Lower leg skin (tissue), 4 donors: ENCODE measurements at regions not wholly inside any gene's neighbourhood (a gene's known extent, or its start where the extent isn't known, plus 50 kb on each side); places are given as distances from the start of the nearest gene placed in this dataset.

Experiments used
- DNase-seq, 2 donors: peaks; one replicate each; pipeline ENCODE4 v3.0.0-alpha.2; 2019; ENCODE audit warnings: low spot score in 2 of 2
- H3K4me3 ChIP-seq: fragments of 200-600 bp; sonication (generic); 2 replicates; pipeline ENCODE4 v1.5.1; 2017; ENCODE audit warnings: mild to moderate bottlenecking, low read depth; ENCODE audit not compliant: poor library complexity, severe bottlenecking
- CTCF ChIP-seq, 3 donors: fragments of 450-650 bp; IDR thresholded peaks; one replicate each; pipeline ENCODE4 v1.5.1; 2016; ENCODE audit warnings: antibody characterized with exemption in 3 of 3, mild to moderate bottlenecking in 3 of 3, moderate library complexity in 2 of 3
- POLR2A ChIP-seq, 2 donors: fragments of 450-650 bp; IDR thresholded peaks; one replicate each; pipeline ENCODE4 v1.6.1; 2016 to 2017; ENCODE audit warnings: antibody characterized with exemption in 2 of 2, mild to moderate bottlenecking in 1 of 2, moderate library complexity in 1 of 2
- WGBS, 2 donors: methylation state at CpG; one replicate each; pipeline ENCODE4 v1.1.5; 2018; 5-methylcytosine and 5-hydroxymethylcytosine counted together
- intact Hi-C: fragments of 100-400 bp; cut with DNase I; formaldehyde crosslinking; loops from one replicate; pipeline ENCODE4 v1.15.0; 2023; ENCODE audit warnings: low total_unique reads

- 18 to 19% methylated on average over 25 of the region's 25 CpGs for WGBS, 2 donors
- intact Hi-C loops: loop anchor here (10.0 kb wide), 1 partner anchor 383 kb away; the partner anchor contains the start of gene OMP
- peak; percentile 81 to 98 for DNase-seq
- no peak overlapping the region for H3K4me3 ChIP-seq
- TF ChIP-seq POLR2A (IDR thresholded peaks at IDR 0.05) (no peak), CTCF (IDR thresholded peaks at IDR 0.05) (no peak)
These were observed 51.5 kb upstream of the LRRC32 start for GRCh38 chr11:76721755-76722677.

GRCh38 chr11:76723142-76723541, 52.6 kb upstream of the LRRC32 start:
- H3K4me3 ChIP-seq: no peak overlapping the region
- intact Hi-C loops: loop anchor here (10.0 kb wide), 1 partner anchor 382 kb away; the partner anchor contains the start of gene OMP
- WGBS, 2 donors: 77 to 82% methylated on average over 2 of the region's 2 CpGs
- no peak for TF ChIP-seq POLR2A (IDR thresholded peaks at IDR 0.05)
- no peak for TF ChIP-seq CTCF (IDR thresholded peaks at IDR 0.05)
- DNase-seq: no peak

- 70 to 94% methylated on average over 1 of the region's 1 CpG for WGBS, 2 donors
- no peak for TF ChIP-seq POLR2A (IDR thresholded peaks at IDR 0.05)
- TF ChIP-seq CTCF (IDR thresholded peaks at IDR 0.05): no peak
- intact Hi-C loops: loop anchor here (10.0 kb wide), 1 partner anchor 381 kb away; the partner anchor contains the start of gene OMP
- no peak for DNase-seq
- H3K4me3 ChIP-seq: no peak overlapping the region
These were observed 53.0 kb upstream of the LRRC32 start for GRCh38 chr11:76723548-76723947.

GRCh38 chr11:76724171-76724768, 53.7 kb upstream of the LRRC32 start:
- H3K4me3 ChIP-seq: no peak overlapping the region
- DNase-seq: no peak
- WGBS, 2 donors: 55 to 62% methylated on average over 3 of the region's 3 CpGs
- intact Hi-C loops: loop anchor here (10.0 kb wide), 1 partner anchor 381 kb away; the partner anchor contains the start of gene OMP
- no peak for TF ChIP-seq CTCF (IDR thresholded peaks at IDR 0.05)
- TF ChIP-seq POLR2A (IDR thresholded peaks at IDR 0.05): no peak

GRCh38 chr11:76728227-76728626, 54.9 kb upstream of the TSKU start:
- no peak overlapping the region for H3K4me3 ChIP-seq
- no peak for TF ChIP-seq POLR2A (IDR thresholded peaks at IDR 0.05)
- TF ChIP-seq CTCF (IDR thresholded peaks at IDR 0.05): no peak
- WGBS, 2 donors: 91 to 93% methylated on average over 1 of the region's 1 CpG
- no peak for DNase-seq
- intact Hi-C loops: loop anchor here (10.0 kb wide), 1 partner anchor 377 kb away; the partner anchor contains the start of gene OMP
